ENCODE measurements at regions not wholly inside any gene's neighbourhood (a gene's known extent, or its start where the extent isn't known, plus 50 kb on each side); places are given as distances from the start of the nearest gene placed in this dataset.

DNA sequence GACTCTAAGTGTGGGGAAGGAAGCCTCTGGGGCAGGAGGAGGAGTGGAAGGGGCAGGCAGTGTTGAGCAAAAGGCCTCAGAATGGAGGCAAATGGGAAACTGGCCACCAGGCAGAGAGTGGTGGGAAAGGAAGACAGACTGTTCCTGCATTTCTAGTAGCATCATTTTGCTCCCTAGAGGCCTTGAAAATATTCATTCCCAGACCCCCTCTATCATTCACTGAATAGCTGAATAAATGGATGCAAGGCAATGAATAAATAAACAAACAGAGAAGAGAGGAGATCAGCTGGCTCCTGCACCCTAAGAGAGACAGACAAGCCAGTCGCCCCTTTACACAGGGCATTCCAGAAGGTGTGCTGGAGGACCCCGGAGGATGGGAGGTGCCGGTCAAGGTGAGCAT is 511.9 kb downstream of the BCOR start:
- Mint-ChIP-seq H3K9me3 (ENCODE audit: low read depth) (peaks cover 6% of the 10 kb centered on the region), H3K4me1 (ENCODE audit: low read depth) (no peaks in the 10 kb centered on the region), H3K27ac (no peak overlapping the region), H3K27me3 (no peaks in the 10 kb centered on the region), H3K36me3 (ENCODE audit: insufficient read depth) (no peaks in the 10 kb centered on the region), H3K4me3 (ENCODE audit: low read depth) (no peak overlapping the region)
- no peak for TF ChIP-seq CTCF (IDR thresholded peaks at IDR 0.05; ENCODE audit: unreplicated experiment)
- DNase-seq (ENCODE audit: low spot score, unreplicated experiment) = no peak

GRCh38 chrX:39586359-39586758 is 511.4 kb downstream of the BCOR start:
- DNase-seq (ENCODE audit: low spot score, unreplicated experiment) = no peak
- no peak for TF ChIP-seq CTCF (IDR thresholded peaks at IDR 0.05; ENCODE audit: unreplicated experiment)
- no peaks in the 10 kb centered on the region for H3K27me3 Mint-ChIP-seq
- no peaks in the 10 kb centered on the region for H3K4me1 Mint-ChIP-seq (ENCODE audit: low read depth)
- no peaks in the 10 kb centered on the region for H3K36me3 Mint-ChIP-seq (ENCODE audit: insufficient read depth)
- no peak overlapping the region for H3K4me3 Mint-ChIP-seq (ENCODE audit: low read depth)
- H3K27ac Mint-ChIP-seq = no peak overlapping the region
- peaks cover 4% of the 10 kb centered on the region for H3K9me3 Mint-ChIP-seq (ENCODE audit: low read depth)

DNA sequence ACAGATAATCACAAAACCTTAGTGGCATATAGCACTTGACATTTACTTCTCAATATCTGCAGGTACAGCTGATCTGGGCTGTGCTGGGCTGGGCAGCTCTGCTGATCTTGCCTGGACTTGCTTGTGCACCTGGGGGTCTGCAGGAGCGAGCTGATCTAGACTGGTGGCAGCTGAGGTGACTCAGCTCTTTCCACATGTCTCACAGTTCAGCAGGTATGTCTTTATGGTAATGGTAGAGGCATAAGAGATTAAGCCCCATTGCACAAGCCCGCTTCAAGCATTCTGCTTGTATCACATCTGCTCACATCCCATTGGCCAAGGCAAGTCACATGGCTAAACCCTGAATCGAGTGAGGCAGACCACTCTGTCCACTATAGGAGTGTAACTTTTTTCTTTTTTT is 506.7 kb downstream of the BCOR start:
- H3K9me3 Mint-ChIP-seq (ENCODE audit: low read depth) = peaks cover 10% of the 10 kb centered on the region
- no peaks in the 10 kb centered on the region for H3K27me3 Mint-ChIP-seq
- no peak overlapping the region for H3K4me3 Mint-ChIP-seq (ENCODE audit: low read depth)

DNA sequence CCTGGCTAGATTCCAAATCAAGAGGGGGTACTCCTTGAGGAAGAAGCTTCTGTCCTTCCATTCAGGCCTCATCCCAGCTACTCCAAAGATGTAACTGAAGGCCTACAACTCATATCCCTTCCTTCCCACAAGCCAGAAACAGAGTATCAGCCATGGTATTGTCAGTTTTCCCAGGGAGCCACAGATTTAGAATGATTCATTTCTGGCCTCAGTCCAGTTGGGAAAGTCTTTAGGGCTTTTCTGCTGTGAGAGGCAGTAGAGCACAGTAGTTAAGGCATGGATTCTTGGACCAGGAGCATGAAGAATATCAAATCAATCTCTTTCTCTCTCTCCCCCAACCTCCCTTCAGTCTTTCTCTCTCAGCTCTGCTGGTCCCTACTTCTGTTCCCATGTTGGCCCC is 505.0 kb downstream of the BCOR start:
- Mint-ChIP-seq H3K9me3 (ENCODE audit: low read depth) (peaks cover 10% of the 10 kb centered on the region), H3K36me3 (ENCODE audit: insufficient read depth) (no peaks in the 10 kb centered on the region)

More for the DNA sequence above, 506.7 kb downstream of the BCOR start:
- DNase-seq (ENCODE audit: low spot score, unreplicated experiment) = no peak
- Mint-ChIP-seq H3K4me1 (ENCODE audit: low read depth) (no peaks in the 10 kb centered on the region), H3K36me3 (ENCODE audit: insufficient read depth) (no peaks in the 10 kb centered on the region), H3K27ac (no peak overlapping the region)
- no peak for TF ChIP-seq CTCF (IDR thresholded peaks at IDR 0.05; ENCODE audit: unreplicated experiment)

GRCh38 chrX:39595977-39596376 is 501.8 kb downstream of the BCOR start:
- Mint-ChIP-seq H3K36me3 (ENCODE audit: insufficient read depth) (no peaks in the 10 kb centered on the region), H3K27me3 (no peaks in the 10 kb centered on the region), H3K4me3 (ENCODE audit: low read depth) (no peak overlapping the region), H3K9me3 (ENCODE audit: low read depth) (peaks cover 13% of the 10 kb centered on the region), H3K4me1 (ENCODE audit: low read depth) (peaks cover 3% of the 10 kb centered on the region), H3K27ac (no peak overlapping the region)
- no peak for TF ChIP-seq CTCF (IDR thresholded peaks at IDR 0.05; ENCODE audit: unreplicated experiment)
- DNase-seq (ENCODE audit: low spot score, unreplicated experiment) = no peak

More for the DNA sequence above, 505.0 kb downstream of the BCOR start:
- no peak overlapping the region for H3K27ac Mint-ChIP-seq
- no peak overlapping the region for H3K4me3 Mint-ChIP-seq (ENCODE audit: low read depth)
- TF ChIP-seq CTCF (IDR thresholded peaks at IDR 0.05; ENCODE audit: unreplicated experiment) = no peak
- no peaks in the 10 kb centered on the region for H3K27me3 Mint-ChIP-seq
- no peaks in the 10 kb centered on the region for H3K4me1 Mint-ChIP-seq (ENCODE audit: low read depth)
- no peak for DNase-seq (ENCODE audit: low spot score, unreplicated experiment)
